Activated CD4-positive, alpha-beta T cell treated with anti-CD3 and anti-CD28 coated beads, Interleukin-2, amount 50 U/mL, for 1 hour (primary cell): ENCODE measurements at regions not wholly inside any gene's neighbourhood (a gene's known extent, or its start where the extent isn't known, plus 50 kb on each side); places are given as distances from the start of the nearest gene placed in this dataset.
"Not testable (repeated sequence)": the region's sequence is repeated elsewhere in the genome, so short reads cannot be mapped to it uniquely, and the experiment has no call there.

Experiments used
- DNase-seq: peaks from one replicate; pipeline ENCODE4 v3.0.0-alpha.2; 2020

GRCh38 chr17:36695710-36696109 is 94.3 kb downstream of the MRM1 start:
- DNase-seq, result not testable (repeated sequence)

GRCh38 chr17:36696805-36697204 is 95.4 kb downstream of the MRM1 start:
- no peak for DNase-seq

GRCh38 chr17:36697903-36698530 is 96.6 kb downstream of the MRM1 start:
- no peak for DNase-seq

- DNase-seq, result no peak
These were observed 100.2 kb downstream of the MRM1 start for GRCh38 chr17:36701429-36702099.

GRCh38 chr17:36702636-36703035 is 101.3 kb downstream of the MRM1 start:
- no peak for DNase-seq

- peak; percentile 55 for DNase-seq
These were observed 102.5 kb downstream of the MRM1 start for GRCh38 chr17:36703860-36704266.

GRCh38 chr17:36705283-36705795 is 104.0 kb downstream of the MRM1 start:
- DNase-seq, result no peak

- DNase-seq, result peak; percentile 42
These were observed 104.7 kb downstream of the MRM1 start for GRCh38 chr17:36705874-36706731.

GRCh38 chr17:36707904-36708303 is 106.5 kb downstream of the MRM1 start:
- no peak for DNase-seq

GRCh38 chr17:36714789-36715188 is 113.4 kb downstream of the MRM1 start:
- no peak for DNase-seq

GRCh38 chr17:36715951-36716350 is 114.6 kb downstream of the MRM1 start:
- DNase-seq, result no peak

GRCh38 chr17:36717088-36717487 is 115.7 kb downstream of the MRM1 start:
- DNase-seq, result no peak

- no peak for DNase-seq
These were observed 118.7 kb downstream of the MRM1 start for GRCh38 chr17:36720131-36720530.

- DNase-seq, result no peak
These were observed 120.3 kb downstream of the MRM1 start for GRCh38 chr17:36721560-36722120.

- peak; percentile 72 for DNase-seq
These were observed 120.9 kb downstream of the MRM1 start for GRCh38 chr17:36722121-36722902.

GRCh38 chr17:36722903-36723263 is 121.5 kb downstream of the MRM1 start:
- no peak for DNase-seq

- no peak for DNase-seq
These were observed 122.2 kb downstream of the MRM1 start for GRCh38 chr17:36723459-36724025.

- DNase-seq, result no peak
These were observed 124.8 kb downstream of the MRM1 start for GRCh38 chr17:36726199-36726598.

GRCh38 chr17:36727052-36727451 is 125.7 kb downstream of the MRM1 start:
- DNase-seq, result no peak

- DNase-seq, result no peak
These were observed 126.2 kb downstream of the MRM1 start for GRCh38 chr17:36727577-36727976.

- DNase-seq, result peak; percentile 18
These were observed 126.9 kb downstream of the MRM1 start for GRCh38 chr17:36728030-36728991.
